ENCODE measurements at regions not wholly inside any gene's neighbourhood (a gene's known extent, or its start where the extent isn't known, plus 50 kb on each side); places are given as distances from the start of the nearest gene placed in this dataset.
"Not testable (repeated sequence)": the region's sequence is repeated elsewhere in the genome, so short reads cannot be mapped to it uniquely, and the experiment has no call there.

GRCh38 chr2:201946746-201947145 is 86.9 kb upstream of the FZD7 start:
- DNase-seq, result not testable (repeated sequence)

- DNase-seq, result no peak
Measured at GRCh38 chr2:201947287-201947686, 86.4 kb upstream of the FZD7 start.

DNA sequence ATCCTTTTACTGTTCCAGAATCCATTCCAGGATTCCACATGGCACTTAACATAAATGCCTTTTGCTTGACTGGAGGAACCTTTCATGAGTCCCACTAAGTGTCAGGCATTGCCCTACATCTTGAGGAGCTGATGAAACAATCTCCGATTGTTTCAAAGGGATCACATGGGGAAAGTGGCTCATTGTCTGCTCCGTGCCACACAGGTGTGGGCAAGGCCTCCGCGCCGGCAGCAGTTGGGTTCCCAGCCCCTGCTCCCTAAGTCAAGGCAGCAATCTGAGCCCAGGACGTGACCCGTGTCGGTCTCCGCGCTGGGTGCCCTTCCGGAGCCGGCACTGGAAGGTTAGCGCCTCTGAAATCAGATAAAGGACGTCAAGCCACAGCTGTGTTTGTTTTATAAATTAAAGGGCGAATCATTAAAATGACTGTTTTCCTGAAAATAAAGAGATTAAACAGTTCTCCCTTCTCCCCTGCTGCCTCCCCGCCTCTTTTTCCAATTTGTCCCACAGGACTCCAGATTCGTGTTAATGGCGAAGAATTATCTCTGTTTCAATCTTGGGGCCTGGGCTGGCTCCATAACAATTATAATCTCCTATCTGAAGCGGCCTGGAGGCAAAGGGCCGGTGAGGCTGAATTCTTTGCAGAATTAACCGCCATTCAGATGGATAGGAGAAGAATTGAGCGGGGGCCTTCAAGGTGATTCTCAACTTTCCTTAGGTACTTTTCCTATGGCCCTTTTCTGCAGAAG is 84.3 kb upstream of the FZD7 start:
- DNase-seq, result no peak

DNA sequence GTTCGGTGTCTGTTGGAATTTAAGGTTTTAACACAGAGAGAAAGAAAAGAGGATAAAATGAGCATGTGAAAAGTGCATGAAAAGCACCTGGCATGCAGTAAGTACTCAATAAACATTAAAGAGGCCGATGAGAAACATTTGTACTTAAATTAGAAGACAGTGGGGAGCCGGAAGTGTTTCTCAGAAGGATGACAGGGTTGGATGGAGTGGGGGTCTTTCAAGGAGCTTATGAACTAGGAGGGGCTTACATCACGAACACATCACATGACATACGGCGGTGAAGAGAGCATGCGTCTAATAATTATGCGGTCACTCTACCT is 83.8 kb upstream of the FZD7 start:
- DNase-seq, result no peak

- DNase-seq, result no peak
Measured at GRCh38 chr2:201950606-201951005, 83.0 kb upstream of the FZD7 start.

- DNase-seq, result no peak
Measured at GRCh38 chr2:201952187-201952586, 81.5 kb upstream of the FZD7 start.

GRCh38 chr2:201953396-201953795 is 80.3 kb upstream of the FZD7 start:
- DNase-seq, result no peak

GRCh38 chr2:201953880-201954279 is 79.8 kb upstream of the FZD7 start:
- no peak for DNase-seq

GRCh38 chr2:201955231-201955630 is 78.4 kb upstream of the FZD7 start:
- no peak for DNase-seq

DNA sequence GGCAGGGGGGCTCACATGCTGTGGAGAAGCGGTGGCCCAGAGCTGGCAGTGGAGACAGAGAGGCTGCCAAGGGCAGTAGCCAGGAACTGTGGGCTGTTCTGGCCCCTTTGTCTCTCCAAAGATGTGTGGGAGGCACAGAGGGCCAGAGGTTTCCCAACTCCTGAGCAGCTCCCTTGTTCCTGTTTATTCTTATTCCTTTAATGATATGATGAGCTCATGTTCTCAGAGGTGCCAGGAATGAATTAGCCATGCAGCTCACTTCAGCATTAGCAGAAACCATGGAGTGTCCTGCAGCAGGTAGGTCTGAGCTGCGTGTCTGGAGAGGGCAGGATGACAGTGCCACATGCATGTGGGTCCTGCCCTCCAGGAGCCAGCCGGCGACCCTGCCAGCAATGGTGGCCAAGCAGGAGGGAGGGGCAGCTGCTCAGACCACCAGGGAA is 77.9 kb upstream of the FZD7 start:
- no peak for DNase-seq

DNA sequence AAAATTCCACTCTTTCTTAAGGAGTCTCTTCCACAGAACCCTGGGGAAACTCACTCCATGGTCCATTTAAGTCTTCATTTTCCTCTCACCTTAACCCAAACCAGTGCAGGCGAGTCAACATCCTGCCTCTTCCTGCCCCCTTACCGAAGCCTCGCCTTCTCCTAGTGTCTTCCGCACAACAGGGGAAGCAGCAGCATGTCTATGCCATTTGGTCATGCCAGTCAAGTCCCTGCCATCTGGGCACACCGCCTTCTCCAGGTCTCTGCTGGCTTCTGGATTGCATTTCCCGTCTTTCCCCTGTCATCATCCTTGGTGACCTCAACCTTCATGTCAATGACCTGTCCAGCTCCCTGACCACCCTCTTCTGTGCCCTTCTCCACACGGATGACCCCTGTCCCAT is 77.3 kb upstream of the FZD7 start:
- DNase-seq, result no peak

DNA sequence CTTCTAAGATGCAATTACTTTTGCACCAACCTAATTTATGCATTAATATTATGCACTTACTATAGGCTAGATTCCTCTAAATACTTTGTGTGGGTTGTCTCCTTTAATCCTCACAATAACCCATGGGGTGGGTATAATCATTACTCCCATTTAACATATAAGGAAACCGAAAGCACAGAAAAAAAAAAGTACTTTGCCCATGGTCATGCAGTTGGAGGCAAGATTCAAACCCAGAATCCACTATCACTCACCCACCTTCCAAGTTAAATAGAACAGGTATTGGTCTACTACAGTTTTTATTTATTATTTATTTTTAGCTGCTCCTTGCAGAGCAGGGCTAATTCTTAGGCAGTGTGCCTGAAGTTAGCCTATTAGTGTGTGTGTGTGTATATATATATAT is 76.6 kb upstream of the FZD7 start:
- no peak for DNase-seq

- DNase-seq, result no peak
Measured at GRCh38 chr2:201959198-201959597, 74.5 kb upstream of the FZD7 start.

- no peak for DNase-seq
Measured at GRCh38 chr2:201959626-201960025, 74.0 kb upstream of the FZD7 start.

- DNase-seq, result no peak
Measured at GRCh38 chr2:201960305-201960704, 73.3 kb upstream of the FZD7 start.

DNA sequence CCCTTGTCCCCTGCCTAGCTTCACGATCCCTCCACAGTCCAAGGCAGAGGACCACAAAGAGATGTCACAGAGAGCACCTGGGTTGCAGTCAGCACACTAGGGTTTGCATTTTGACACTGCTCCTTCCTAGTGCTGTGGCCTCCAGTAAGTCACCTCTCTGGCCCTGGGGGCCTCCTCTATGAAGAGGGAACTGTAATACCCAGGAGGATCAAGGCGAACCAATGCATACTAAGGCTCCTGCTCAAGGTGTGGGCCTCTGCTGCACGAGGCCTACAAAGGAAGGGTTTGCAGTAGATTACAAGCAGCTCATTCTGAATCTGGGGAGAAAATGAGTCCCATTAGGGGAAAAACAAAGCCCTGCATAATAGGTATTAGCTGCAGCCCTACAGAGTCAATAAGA is 72.3 kb upstream of the FZD7 start:
- DNase-seq, result no peak

- DNase-seq, result no peak
Measured at GRCh38 chr2:201962774-201963562, 70.7 kb upstream of the FZD7 start.

DNA sequence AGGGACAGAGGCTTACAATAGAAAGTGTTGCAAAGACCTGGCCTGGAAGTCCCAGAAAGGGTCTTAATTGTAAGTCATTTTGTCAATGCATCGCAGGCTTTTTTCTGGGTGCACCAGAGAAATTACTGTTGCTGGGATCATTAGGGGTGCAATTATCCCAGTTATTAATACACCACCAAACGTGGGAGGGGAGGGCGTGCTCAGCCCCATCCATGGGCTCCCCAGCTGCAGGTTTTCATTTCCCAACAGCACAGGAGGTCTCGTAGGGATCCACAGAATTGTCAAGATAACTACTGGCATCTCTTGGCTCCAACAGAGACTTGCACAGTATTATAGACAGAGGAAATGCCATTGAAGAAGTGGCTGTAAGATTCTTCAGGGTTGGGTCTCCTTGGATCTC is 69.6 kb upstream of the FZD7 start:
- DNase-seq, result no peak

- peak; percentile 40 for DNase-seq
Measured at GRCh38 chr2:201964631-201965206, 68.9 kb upstream of the FZD7 start.

- no peak for DNase-seq
Measured at GRCh38 chr2:201965550-201965949, 68.1 kb upstream of the FZD7 start.

DNA sequence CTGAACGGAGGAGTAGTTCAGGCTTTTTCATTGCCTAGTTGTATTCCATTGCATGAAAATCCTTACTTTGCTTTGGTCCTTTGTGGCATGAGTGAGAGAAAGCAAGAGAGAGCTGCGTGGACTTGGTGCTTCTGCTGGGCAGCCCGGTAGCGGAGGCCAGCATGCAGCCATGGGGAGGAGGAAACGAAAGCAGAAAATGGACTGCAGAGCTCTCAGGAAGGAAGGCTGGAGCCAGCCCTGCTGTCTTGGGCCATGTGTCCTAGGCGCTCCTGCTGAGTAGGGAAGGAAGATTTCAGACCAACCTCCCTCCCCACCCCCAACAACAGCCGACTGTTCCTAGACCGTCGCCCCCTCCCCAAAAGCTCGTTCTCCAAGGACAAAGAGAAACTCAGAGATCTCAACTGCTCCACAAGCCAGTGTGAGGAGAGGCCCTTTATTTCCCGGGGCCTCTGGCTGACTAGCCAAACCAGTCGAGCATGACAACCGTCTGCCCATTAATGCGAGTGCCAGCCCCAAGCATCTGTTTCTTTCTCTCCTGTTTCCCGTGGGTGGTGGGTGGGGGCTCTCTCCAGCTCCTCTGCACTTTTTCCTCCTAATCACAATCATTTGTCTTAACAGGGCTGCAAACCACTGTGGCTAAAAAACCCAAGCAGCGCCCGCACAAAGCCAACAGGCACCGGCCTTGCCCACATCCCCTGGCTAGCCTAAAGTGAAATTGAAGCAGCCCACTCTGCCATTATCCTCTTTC is 66.8 kb upstream of the FZD7 start:
- DNase-seq, result no peak

- DNase-seq, result no peak
Measured at GRCh38 chr2:201968050-201968449, 65.6 kb upstream of the FZD7 start.

- DNase-seq, result no peak
Measured at GRCh38 chr2:201968476-201968875, 65.2 kb upstream of the FZD7 start.
